ENCODE measurements at regions not wholly inside any gene's neighbourhood (a gene's known extent, or its start where the extent isn't known, plus 50 kb on each side); places are given as distances from the start of the nearest gene placed in this dataset.

- Histone ChIP-seq H3K79me2 (ENCODE audit: insufficient read depth, low read depth, low read length) (no peaks in the 10 kb centered on the region), H3K9me3 (ENCODE audit: low read length) (no peaks in the 10 kb centered on the region), H3K4me1 (ENCODE audit: insufficient read depth, low read length, poor library complexity, severe bottlenecking) (no peaks in the 10 kb centered on the region), H3K4me2 (ENCODE audit: low read length) (no peak overlapping the region), H3K36me3 (ENCODE audit: insufficient read depth, low read length) (no peaks in the 10 kb centered on the region), H3K4me3 (ENCODE audit: low read depth, low read length, poor library complexity, severe bottlenecking) (no peak overlapping the region), H2AFZ (ENCODE audit: low read length) (no peak overlapping the region), H3K9me2 (ENCODE audit: insufficient read depth, low read length) (no peaks in the 10 kb centered on the region), H4K20me1 (ENCODE audit: insufficient read depth, low read length) (no peaks in the 10 kb centered on the region), H3K27ac (ENCODE audit: low read depth, low read length, poor library complexity, severe bottlenecking) (no peak overlapping the region)
- ChIA-PET CTCF (ENCODE audit: unreplicated experiment) (no interaction called here), POLR2A (interaction anchor here (0.5 to 0.7 kb wide), 2 partner anchors 29 to 66 kb away, joined by 3 to 5 read pairs; no protein-coding TSS in a partner anchor)
- intact Hi-C loops (cut with micrococcal nuclease; ENCODE audit: unreplicated experiment) = loop anchor here (2.0 kb wide), 1 partner anchor 125 kb away; no protein-coding TSS in a partner anchor
- no TSS peak for BruUV-seq (replicated peaks)
- DNase-seq (ENCODE audit: low spot score) = peak; percentile 65
- TF ChIP-seq EZH2phosphoT487 (IDR thresholded peaks at IDR 0.05; ENCODE audit: borderline replicate concordance, low read depth, low read length) (no peak), CTCF (conservative IDR thresholded peaks at IDR 0.05; ENCODE audit: low read length) (peak; percentile 77)
Observed at GRCh38 chr6:71510057-71510713, 221.6 kb downstream of the OGFRL1 start.

GRCh38 chr6:71510856-71511255 lies 222.2 kb downstream of the OGFRL1 start:
- H4K20me1 ChIP-seq (ENCODE audit: insufficient read depth, low read length) = no peaks in the 10 kb centered on the region
- H3K27ac ChIP-seq (ENCODE audit: low read depth, low read length, poor library complexity, severe bottlenecking) = no peak overlapping the region
- POLR2A ChIA-PET = interaction anchor here (0.7 kb wide), 1 partner anchor 29 kb away, joined by 3 read pairs; no protein-coding TSS in a partner anchor
- no TSS peak for BruUV-seq (replicated peaks)
- no peaks in the 10 kb centered on the region for H3K79me2 ChIP-seq (ENCODE audit: insufficient read depth, low read depth, low read length)
- H3K4me3 ChIP-seq (ENCODE audit: low read depth, low read length, poor library complexity, severe bottlenecking) = no peak overlapping the region
- no peak overlapping the region for H2AFZ ChIP-seq (ENCODE audit: low read length)
- no peaks in the 10 kb centered on the region for H3K36me3 ChIP-seq (ENCODE audit: insufficient read depth, low read length)
- TF ChIP-seq CTCF (conservative IDR thresholded peaks at IDR 0.05; ENCODE audit: low read length) = no peak
- TF ChIP-seq EZH2phosphoT487 (IDR thresholded peaks at IDR 0.05; ENCODE audit: borderline replicate concordance, low read depth, low read length) = no peak
- H3K9me3 ChIP-seq (ENCODE audit: low read length) = no peaks in the 10 kb centered on the region
- H3K4me1 ChIP-seq (ENCODE audit: insufficient read depth, low read length, poor library complexity, severe bottlenecking) = no peaks in the 10 kb centered on the region
- no peaks in the 10 kb centered on the region for H3K9me2 ChIP-seq (ENCODE audit: insufficient read depth, low read length)
- CTCF ChIA-PET (ENCODE audit: unreplicated experiment) = no interaction called here
- intact Hi-C loops (cut with micrococcal nuclease; ENCODE audit: unreplicated experiment) = loop anchor here (2.0 kb wide), 1 partner anchor 126 kb away; no protein-coding TSS in a partner anchor
- no peak for DNase-seq (ENCODE audit: low spot score)
- no peak overlapping the region for H3K4me2 ChIP-seq (ENCODE audit: low read length)

- Histone ChIP-seq H3K4me1 (ENCODE audit: insufficient read depth, low read length, poor library complexity, severe bottlenecking) (no peaks in the 10 kb centered on the region), H3K4me3 (ENCODE audit: low read depth, low read length, poor library complexity, severe bottlenecking) (no peak overlapping the region), H2AFZ (ENCODE audit: low read length) (no peak overlapping the region), H3K9me3 (ENCODE audit: low read length) (no peaks in the 10 kb centered on the region), H4K20me1 (ENCODE audit: insufficient read depth, low read length) (no peaks in the 10 kb centered on the region), H3K9me2 (ENCODE audit: insufficient read depth, low read length) (no peaks in the 10 kb centered on the region), H3K36me3 (ENCODE audit: insufficient read depth, low read length) (no peaks in the 10 kb centered on the region), H3K27ac (ENCODE audit: low read depth, low read length, poor library complexity, severe bottlenecking) (no peak overlapping the region), H3K4me2 (ENCODE audit: low read length) (no peak overlapping the region), H3K79me2 (ENCODE audit: insufficient read depth, low read depth, low read length) (no peaks in the 10 kb centered on the region)
- intact Hi-C loops (cut with micrococcal nuclease; ENCODE audit: unreplicated experiment) = no loop called here
- no peak for DNase-seq (ENCODE audit: low spot score)
- ChIA-PET CTCF (ENCODE audit: unreplicated experiment) (no interaction called here), POLR2A (no interaction called here)
- TF ChIP-seq CTCF (conservative IDR thresholded peaks at IDR 0.05; ENCODE audit: low read length) = no peak
- TF ChIP-seq EZH2phosphoT487 (IDR thresholded peaks at IDR 0.05; ENCODE audit: borderline replicate concordance, low read depth, low read length) = no peak
- no TSS peak for BruUV-seq (replicated peaks)
Observed at GRCh38 chr6:71512256-71512655, 223.6 kb downstream of the OGFRL1 start.
